Endodermal cell (in vitro differentiated cells): ENCODE measurements at regions not wholly inside any gene's neighbourhood (a gene's known extent, or its start where the extent isn't known, plus 50 kb on each side); places are given as distances from the start of the nearest gene placed in this dataset.

Experiments used
- DNase-seq: peaks from one replicate; pipeline ENCODE4 v3.0.0-alpha.2; 2017
- H3K27ac ChIP-seq: 2 replicates; pipeline ENCODE4 v1.5.1; 2013; ENCODE audit warnings: mild to moderate bottlenecking, low read depth, low read length, moderate library complexity
- H3K27me3 ChIP-seq: 2 replicates; pipeline ENCODE4 v1.6.1; 2013; ENCODE audit warnings: mild to moderate bottlenecking, low read length, moderate library complexity; ENCODE audit not compliant: insufficient read depth, control insufficient read depth, poor library complexity, severe bottlenecking
- H3K36me3 ChIP-seq: 2 replicates; pipeline ENCODE4 v1.7.0; 2013; ENCODE audit warnings: mild to moderate bottlenecking, low read length, moderate library complexity; ENCODE audit not compliant: control insufficient read depth, insufficient read depth
- H3K4me1 ChIP-seq: one replicate; pipeline ENCODE4 v1.7.0; 2013; ENCODE audit warnings: low read length; ENCODE audit not compliant: control insufficient read depth, insufficient read depth
- H3K4me3 ChIP-seq: 2 replicates; pipeline ENCODE4 v1.5.1; 2013; ENCODE audit warnings: mild to moderate bottlenecking, low read length, moderate library complexity
- H3K9ac ChIP-seq: 2 replicates; pipeline ENCODE4 v1.6.1; 2013; ENCODE audit warnings: mild to moderate bottlenecking, low read length, moderate library complexity; ENCODE audit not compliant: poor library complexity, severe bottlenecking; ENCODE audit errors: extremely low read depth
- H3K9me3 ChIP-seq: 2 replicates; pipeline ENCODE4 v1.6.1; 2013; ENCODE audit warnings: mild to moderate bottlenecking, low read length, moderate library complexity; ENCODE audit not compliant: control insufficient read depth
- H3K27ac Mint-ChIP-seq: 2 replicates; pipeline ENCODE4 v1.8.0; 2020; ENCODE audit warnings: mixed read lengths
- H3K27me3 Mint-ChIP-seq: 2 replicates; pipeline ENCODE4 v1.8.0; 2021; ENCODE audit warnings: mild to moderate bottlenecking, mixed read lengths; ENCODE audit not compliant: insufficient read depth
- H3K36me3 Mint-ChIP-seq: 2 replicates; pipeline ENCODE4 v1.8.0; 2020; ENCODE audit warnings: low read depth, mixed read lengths
- H3K4me1 Mint-ChIP-seq: 2 replicates; pipeline ENCODE4 v1.8.0; 2020; ENCODE audit warnings: mixed read lengths
- H3K4me3 Mint-ChIP-seq: 2 replicates; pipeline ENCODE4 v1.8.0; 2020; ENCODE audit warnings: mild to moderate bottlenecking, moderate library complexity, mixed read lengths
- H3K9me3 Mint-ChIP-seq: 2 replicates; pipeline ENCODE4 v1.8.0; 2020; ENCODE audit warnings: mild to moderate bottlenecking, mixed read lengths
- CTCF ChIP-seq: fragments of 200-600 bp; sonication (generic); conservative IDR thresholded peaks from 2 replicates; pipeline ENCODE4 v1.5.0; 2021; ENCODE audit warnings: antibody characterized with exemption, mild to moderate bottlenecking
- WGBS, 2 experiments: methylation state at CpG; one replicate each; pipeline versions ENCODE4 v1.1.5 to v1.1.7; 2013; ENCODE audit warnings: missing lambda C conversion rate in 2 of 2, mixed read lengths in 1 of 2; ENCODE audit not compliant: insufficient coverage in 1 of 2, insufficient read length in 1 of 2; 5-methylcytosine and 5-hydroxymethylcytosine counted together

GRCh38 chr2:235377176-235377575, 116.7 kb upstream of the AGAP1 start:
- no peak overlapping the region for H3K4me3 ChIP-seq
- H3K27ac ChIP-seq = no peak overlapping the region
- Mint-ChIP-seq H3K4me1 (no peaks in the 10 kb centered on the region), H3K4me3 (no peak overlapping the region), H3K9me3 (no peaks in the 10 kb centered on the region), H3K27ac (no peak overlapping the region), H3K27me3 (peaks cover 4% of the 10 kb centered on the region), H3K36me3 (no peaks in the 10 kb centered on the region)
- H3K27me3 ChIP-seq = no peaks in the 10 kb centered on the region
- WGBS, 2 experiments = 83 to 100% methylated on average over 1 to 4 of the region's 4 CpGs
- H3K36me3 ChIP-seq = no peaks in the 10 kb centered on the region
- TF ChIP-seq CTCF = no peak
- H3K4me1 ChIP-seq = no peaks in the 10 kb centered on the region
- no peak for DNase-seq
- no peaks in the 10 kb centered on the region for H3K9me3 ChIP-seq
- no peak overlapping the region for H3K9ac ChIP-seq

- H3K4me3 ChIP-seq = no peak overlapping the region
- H3K27ac ChIP-seq = no peak overlapping the region
- no peaks in the 10 kb centered on the region for H3K36me3 Mint-ChIP-seq
- no peaks in the 10 kb centered on the region for H3K36me3 ChIP-seq
- H3K27ac Mint-ChIP-seq = no peak overlapping the region
- no peak for TF ChIP-seq CTCF
- no peaks in the 10 kb centered on the region for H3K9me3 ChIP-seq
- no peaks in the 10 kb centered on the region for H3K27me3 ChIP-seq
- DNase-seq = no peak
- H3K4me1 Mint-ChIP-seq = no peaks in the 10 kb centered on the region
- no peaks in the 10 kb centered on the region for H3K9me3 Mint-ChIP-seq
- 75% methylated on average over 4 of the region's 4 CpGs for WGBS, 2 experiments
- H3K4me3 Mint-ChIP-seq = no peak overlapping the region
- H3K27me3 Mint-ChIP-seq = peaks cover 4% of the 10 kb centered on the region
- no peaks in the 10 kb centered on the region for H3K4me1 ChIP-seq
- no peak overlapping the region for H3K9ac ChIP-seq
Observed at GRCh38 chr2:235378246-235378645, 115.6 kb upstream of the AGAP1 start.

- 85% methylated on average over 4 of the region's 4 CpGs; no CpG with 5 or more reads in 1 of the 2 experiments for WGBS, 2 experiments
- Mint-ChIP-seq H3K27ac (no peak overlapping the region), H3K4me1 (no peaks in the 10 kb centered on the region), H3K36me3 (no peaks in the 10 kb centered on the region), H3K4me3 (no peak overlapping the region), H3K9me3 (no peaks in the 10 kb centered on the region), H3K27me3 (peaks cover 4% of the 10 kb centered on the region)
- no peak overlapping the region for H3K4me3 ChIP-seq
- no peaks in the 10 kb centered on the region for H3K36me3 ChIP-seq
- TF ChIP-seq CTCF = no peak
- H3K9ac ChIP-seq = no peak overlapping the region
- no peaks in the 10 kb centered on the region for H3K27me3 ChIP-seq
- no peaks in the 10 kb centered on the region for H3K9me3 ChIP-seq
- no peaks in the 10 kb centered on the region for H3K4me1 ChIP-seq
- no peak overlapping the region for H3K27ac ChIP-seq
- DNase-seq = no peak
Observed at GRCh38 chr2:235378944-235379343, 114.9 kb upstream of the AGAP1 start.
